HG02798 (cell line): ENCODE measurements at regions not wholly inside any gene's neighbourhood (a gene's known extent, or its start where the extent isn't known, plus 50 kb on each side); places are given as distances from the start of the nearest gene placed in this dataset.

ENCODE experiments used
- ATAC-seq: cut with Tn5 transposase; IDR thresholded peaks from one replicate; pipeline ENCODE4 v1.9.1; 2021; ENCODE audit warnings: mild to moderate bottlenecking; ENCODE audit not compliant: unreplicated experiment, poor library complexity

GRCh38 chr11:42542336-42542735 is 769.5 kb upstream of the API5 start:
- no peak for ATAC-seq

- ATAC-seq = no peak
Measured at GRCh38 chr11:42543844-42544419, 767.9 kb upstream of the API5 start.

- no peak for ATAC-seq
Measured at GRCh38 chr11:42544726-42545125, 767.1 kb upstream of the API5 start.

- ATAC-seq = no peak
Measured at GRCh38 chr11:42545954-42546353, 765.8 kb upstream of the API5 start.

- no peak for ATAC-seq
Measured at GRCh38 chr11:42552786-42553185, 759.0 kb upstream of the API5 start.

GRCh38 chr11:42555190-42555589 is 756.6 kb upstream of the API5 start:
- ATAC-seq = no peak

GRCh38 chr11:42571131-42571877 is 740.5 kb upstream of the API5 start:
- no peak for ATAC-seq

- no peak for ATAC-seq
Measured at GRCh38 chr11:42571878-42572610, 739.8 kb upstream of the API5 start.

- ATAC-seq = no peak
Measured at GRCh38 chr11:42576318-42576717, 735.5 kb upstream of the API5 start.

GRCh38 chr11:42589286-42589685 is 722.5 kb upstream of the API5 start:
- ATAC-seq = no peak

- no peak for ATAC-seq
Measured at GRCh38 chr11:42591841-42592240, 720.0 kb upstream of the API5 start.

GRCh38 chr11:42593441-42593840 is 718.4 kb upstream of the API5 start:
- ATAC-seq = no peak

GRCh38 chr11:42595876-42596275 is 715.9 kb upstream of the API5 start:
- ATAC-seq = no peak

GRCh38 chr11:42596576-42597145 is 715.1 kb upstream of the API5 start:
- no peak for ATAC-seq

- ATAC-seq = no peak
Measured at GRCh38 chr11:42598341-42598740, 713.5 kb upstream of the API5 start.

- no peak for ATAC-seq
Measured at GRCh38 chr11:42620796-42621195, 691.0 kb upstream of the API5 start.

GRCh38 chr11:42625757-42626665 is 685.8 kb upstream of the API5 start:
- ATAC-seq = no peak

GRCh38 chr11:42631220-42631843 is 680.5 kb upstream of the API5 start:
- no peak for ATAC-seq

GRCh38 chr11:42646959-42647358 is 664.8 kb upstream of the API5 start:
- ATAC-seq = no peak

- no peak for ATAC-seq
Measured at GRCh38 chr11:42647993-42648392, 663.8 kb upstream of the API5 start.
